LNCaP clone FGC (cell line): ENCODE measurements at regions not wholly inside any gene's neighbourhood (a gene's known extent, or its start where the extent isn't known, plus 50 kb on each side); places are given as distances from the start of the nearest gene placed in this dataset.
"Not testable (repeated sequence)": the region's sequence is repeated elsewhere in the genome, so short reads cannot be mapped to it uniquely, and the experiment has no call there.

Experiments
- DNase-seq: peaks from one replicate; pipeline ENCODE4 v3.0.0-alpha.2; 2011; ENCODE audit warnings: low read depth
- H3K4me3 ChIP-seq: 2 replicates; pipeline ENCODE4 v1.5.1; 2011; ENCODE audit warnings: mild to moderate bottlenecking, low read depth, low read length, control low read depth
- CTCF ChIP-seq: IDR thresholded peaks from 2 replicates; pipeline ENCODE4 v1.5.1; 2012; ENCODE audit warnings: mild to moderate bottlenecking; ENCODE audit not compliant: control insufficient read depth, insufficient read depth; ENCODE audit errors: extremely low read depth

- no peak for TF ChIP-seq CTCF
- DNase-seq: no peak
- no peak overlapping the region for H3K4me3 ChIP-seq
Observed at GRCh38 chr5:118467103-118467502, 521.2 kb downstream of the DTWD2 start.

- no peak overlapping the region for H3K4me3 ChIP-seq
- DNase-seq: no peak
- TF ChIP-seq CTCF: no peak
Observed at GRCh38 chr5:118466418-118466817, 521.9 kb downstream of the DTWD2 start.

- not testable (repeated sequence) for DNase-seq, H3K4me3 ChIP-seq
Observed at GRCh38 chr5:118462276-118462675, 526.1 kb downstream of the DTWD2 start.

- TF ChIP-seq CTCF: no peak
- no peak for DNase-seq
- H3K4me3 ChIP-seq: no peak overlapping the region
Observed at GRCh38 chr5:118461436-118461835, 526.9 kb downstream of the DTWD2 start.

GRCh38 chr5:118459490-118459889 is 528.9 kb downstream of the DTWD2 start:
- no peak for DNase-seq
- no peak for TF ChIP-seq CTCF
- no peak overlapping the region for H3K4me3 ChIP-seq

- no peak for TF ChIP-seq CTCF
- H3K4me3 ChIP-seq: no peak overlapping the region
- no peak for DNase-seq
Observed at GRCh38 chr5:118456085-118456484, 532.3 kb downstream of the DTWD2 start.

- no peak for DNase-seq
- H3K4me3 ChIP-seq: no peak overlapping the region
- TF ChIP-seq CTCF: no peak
Observed at GRCh38 chr5:118451697-118452247, 536.6 kb downstream of the DTWD2 start.
